WTC11 (cell line): ENCODE measurements at regions not wholly inside any gene's neighbourhood (a gene's known extent, or its start where the extent isn't known, plus 50 kb on each side); places are given as distances from the start of the nearest gene placed in this dataset.

Experiments
- ATAC-seq: fragments of 200-7000 bp; cut with Tn5 transposase; 2 replicates; pipeline ENCODE4 v1.10.0; 2021; ENCODE audit warnings: mild to moderate bottlenecking, moderate library complexity
- CTCF ChIA-PET: fragments of 300-600 bp; sonication (Branson Sonifier 250); formaldehyde crosslinking; loops from one replicate; lab custom pipeline; 2021; ENCODE audit warnings: antibody characterized with exemption; lab: Charles Lee
- POLR2A ChIA-PET: fragments of 350-600 bp; sonication (Branson Sonifier 250); formaldehyde crosslinking; loops from one replicate; lab custom pipeline; 2021; ENCODE audit warnings: antibody characterized with exemption; lab: Charles Lee
- DNase-seq: peaks from one replicate; pipeline ENCODE4 v3.0.0; 2021; ENCODE audit warnings: low spot score
- H3K27ac Mint-ChIP-seq: 2 replicates; pipeline ENCODE4 v1.8.0; 2021; ENCODE audit warnings: mixed read lengths
- H3K27me3 Mint-ChIP-seq: 2 replicates; pipeline ENCODE4 v1.8.0; 2021; ENCODE audit warnings: low read depth, mild to moderate bottlenecking, moderate library complexity, mixed read lengths
- H3K36me3 Mint-ChIP-seq: 2 replicates; pipeline ENCODE4 v1.8.0; 2021; ENCODE audit warnings: mixed read lengths
- H3K4me1 Mint-ChIP-seq: 2 replicates; pipeline ENCODE4 v1.8.0; 2022; ENCODE audit warnings: mixed read lengths
- H3K4me3 Mint-ChIP-seq: 2 replicates; pipeline ENCODE4 v1.8.0; 2021; ENCODE audit warnings: mild to moderate bottlenecking, moderate library complexity, mixed read lengths
- H3K9me3 Mint-ChIP-seq: 2 replicates; pipeline ENCODE4 v1.8.0; 2021; ENCODE audit warnings: mixed read lengths
- ATF6 ChIP-seq: sonication (generic); formaldehyde crosslinking; IDR thresholded peaks from 2 replicates; pipeline ENCODE4 v1.8.1; 2023; ENCODE audit warnings: mild to moderate bottlenecking, missing genetic modification reagents
- CBFB ChIP-seq: sonication (generic); formaldehyde crosslinking; IDR thresholded peaks from 2 replicates; pipeline ENCODE4 v1.8.1; 2022; ENCODE audit warnings: mild to moderate bottlenecking, low read depth, missing genetic modification reagents
- GABPB1 ChIP-seq: sonication (generic); formaldehyde crosslinking; IDR thresholded peaks from 2 replicates; pipeline ENCODE4 v1.8.1; 2023; ENCODE audit warnings: mild to moderate bottlenecking, missing genetic modification reagents
- GRHL2 ChIP-seq: fragments of 250-450 bp; sonication (Bioruptor Pico); IDR thresholded peaks from 2 replicates; pipeline ENCODE4 v1.8.0; 2022; ENCODE audit warnings: mild to moderate bottlenecking, moderate library complexity; ENCODE audit not compliant: insufficient replicate concordance, severe bottlenecking
- GTF2I ChIP-seq: fragments of 250-450 bp; sonication (Bioruptor Pico); conservative IDR thresholded peaks from 2 replicates; pipeline ENCODE4 v1.4.0; 2021; ENCODE audit warnings: mild to moderate bottlenecking
- KAT7 ChIP-seq: sonication (generic); formaldehyde crosslinking; IDR thresholded peaks from 2 replicates; pipeline ENCODE4 v1.8.1; 2023; ENCODE audit warnings: missing genetic modification reagents, mild to moderate bottlenecking, borderline replicate concordance
- MXD4 ChIP-seq: fragments of 250-450 bp; sonication (Bioruptor Pico); IDR thresholded peaks from 2 replicates; pipeline ENCODE4 v1.8.0; 2021; ENCODE audit warnings: mild to moderate bottlenecking, moderate library complexity, borderline replicate concordance
- MYBL2 ChIP-seq: sonication (generic); formaldehyde crosslinking; IDR thresholded peaks from 2 replicates; pipeline ENCODE4 v1.8.1; 2023; ENCODE audit warnings: mild to moderate bottlenecking, moderate library complexity, missing genetic modification reagents
- OVOL2 ChIP-seq: fragments of 250-450 bp; sonication (Bioruptor Pico); IDR thresholded peaks from 2 replicates; pipeline ENCODE4 v1.9.0; 2021; ENCODE audit warnings: mild to moderate bottlenecking, borderline replicate concordance
- RELA ChIP-seq: sonication (generic); formaldehyde crosslinking; IDR thresholded peaks from 2 replicates; pipeline ENCODE4 v1.8.1; 2022; ENCODE audit warnings: missing genetic modification reagents, mild to moderate bottlenecking, borderline replicate concordance
- USF2 ChIP-seq: sonication (generic); formaldehyde crosslinking; IDR thresholded peaks from 2 replicates; pipeline ENCODE4 v1.8.1; 2023; ENCODE audit warnings: mild to moderate bottlenecking, missing genetic modification reagents, moderate library complexity
- ZMAT4 ChIP-seq: fragments of 250-450 bp; sonication (Bioruptor Pico); IDR thresholded peaks from 2 replicates; pipeline ENCODE4 v1.9.0; 2021; ENCODE audit warnings: mild to moderate bottlenecking
- ZNF671 ChIP-seq: fragments of 250-450 bp; sonication (Bioruptor Pico); IDR thresholded peaks from 2 replicates; pipeline ENCODE4 v1.8.0; 2021; ENCODE audit warnings: mild to moderate bottlenecking
- TF ChIP-seq, protein P1 (sequence below): sonication (generic); formaldehyde crosslinking; IDR thresholded peaks from 2 replicates; pipeline ENCODE4 v1.8.0; 2023; ENCODE audit warnings: mild to moderate bottlenecking, missing genetic modification reagents
- TF ChIP-seq, protein P2 (sequence below): fragments of 250-450 bp; sonication (Bioruptor Pico); IDR thresholded peaks from 2 replicates; pipeline ENCODE4 v1.9.0; 2021; ENCODE audit warnings: mild to moderate bottlenecking, borderline replicate concordance
- TF ChIP-seq, protein P3 (sequence below): fragments of 250-450 bp; sonication (Bioruptor Pico); IDR thresholded peaks from 2 replicates; pipeline ENCODE4 v2.1.2; 2022; ENCODE audit warnings: mild to moderate bottlenecking, moderate library complexity

GRCh38 chr5:126133424-126133823 lies 289.8 kb upstream of the GRAMD2B start:
- no peak overlapping the region for H3K27ac Mint-ChIP-seq
- no peaks in the 10 kb centered on the region; the same call in 1 of the 2 replicates for H3K36me3 Mint-ChIP-seq
- CTCF ChIA-PET: no interaction called here
- POLR2A ChIA-PET: no interaction called here
- DNase-seq (no peak), ATAC-seq (no peak)
- H3K4me1 Mint-ChIP-seq: peaks cover 28% of the 10 kb centered on the region
- peaks cover 16% of the 10 kb centered on the region for H3K9me3 Mint-ChIP-seq
- no peak for TF ChIP-seq CBFB (CRISPR knock-in tag)
- no peak for TF ChIP-seq GABPB1 (CRISPR knock-in tag)
- no peak for TF ChIP-seq GRHL2 (CRISPR knock-in tag)
- TF ChIP-seq MXD4 (CRISPR knock-in tag): no peak
- no peak for TF ChIP-seq GTF2I (CRISPR knock-in tag)
- TF ChIP-seq ATF6 (CRISPR knock-in tag): no peak
- no peak for TF ChIP-seq ZNF671
- TF ChIP-seq, protein P1, sequence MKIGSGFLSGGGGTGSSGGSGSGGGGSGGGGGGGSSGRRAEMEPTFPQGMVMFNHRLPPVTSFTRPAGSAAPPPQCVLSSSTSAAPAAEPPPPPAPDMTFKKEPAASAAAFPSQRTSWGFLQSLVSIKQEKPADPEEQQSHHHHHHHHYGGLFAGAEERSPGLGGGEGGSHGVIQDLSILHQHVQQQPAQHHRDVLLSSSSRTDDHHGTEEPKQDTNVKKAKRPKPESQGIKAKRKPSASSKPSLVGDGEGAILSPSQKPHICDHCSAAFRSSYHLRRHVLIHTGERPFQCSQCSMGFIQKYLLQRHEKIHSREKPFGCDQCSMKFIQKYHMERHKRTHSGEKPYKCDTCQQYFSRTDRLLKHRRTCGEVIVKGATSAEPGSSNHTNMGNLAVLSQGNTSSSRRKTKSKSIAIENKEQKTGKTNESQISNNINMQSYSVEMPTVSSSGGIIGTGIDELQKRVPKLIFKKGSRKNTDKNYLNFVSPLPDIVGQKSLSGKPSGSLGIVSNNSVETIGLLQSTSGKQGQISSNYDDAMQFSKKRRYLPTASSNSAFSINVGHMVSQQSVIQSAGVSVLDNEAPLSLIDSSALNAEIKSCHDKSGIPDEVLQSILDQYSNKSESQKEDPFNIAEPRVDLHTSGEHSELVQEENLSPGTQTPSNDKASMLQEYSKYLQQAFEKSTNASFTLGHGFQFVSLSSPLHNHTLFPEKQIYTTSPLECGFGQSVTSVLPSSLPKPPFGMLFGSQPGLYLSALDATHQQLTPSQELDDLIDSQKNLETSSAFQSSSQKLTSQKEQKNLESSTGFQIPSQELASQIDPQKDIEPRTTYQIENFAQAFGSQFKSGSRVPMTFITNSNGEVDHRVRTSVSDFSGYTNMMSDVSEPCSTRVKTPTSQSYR (CRISPR knock-in tag): no peak
- TF ChIP-seq, protein P2, sequence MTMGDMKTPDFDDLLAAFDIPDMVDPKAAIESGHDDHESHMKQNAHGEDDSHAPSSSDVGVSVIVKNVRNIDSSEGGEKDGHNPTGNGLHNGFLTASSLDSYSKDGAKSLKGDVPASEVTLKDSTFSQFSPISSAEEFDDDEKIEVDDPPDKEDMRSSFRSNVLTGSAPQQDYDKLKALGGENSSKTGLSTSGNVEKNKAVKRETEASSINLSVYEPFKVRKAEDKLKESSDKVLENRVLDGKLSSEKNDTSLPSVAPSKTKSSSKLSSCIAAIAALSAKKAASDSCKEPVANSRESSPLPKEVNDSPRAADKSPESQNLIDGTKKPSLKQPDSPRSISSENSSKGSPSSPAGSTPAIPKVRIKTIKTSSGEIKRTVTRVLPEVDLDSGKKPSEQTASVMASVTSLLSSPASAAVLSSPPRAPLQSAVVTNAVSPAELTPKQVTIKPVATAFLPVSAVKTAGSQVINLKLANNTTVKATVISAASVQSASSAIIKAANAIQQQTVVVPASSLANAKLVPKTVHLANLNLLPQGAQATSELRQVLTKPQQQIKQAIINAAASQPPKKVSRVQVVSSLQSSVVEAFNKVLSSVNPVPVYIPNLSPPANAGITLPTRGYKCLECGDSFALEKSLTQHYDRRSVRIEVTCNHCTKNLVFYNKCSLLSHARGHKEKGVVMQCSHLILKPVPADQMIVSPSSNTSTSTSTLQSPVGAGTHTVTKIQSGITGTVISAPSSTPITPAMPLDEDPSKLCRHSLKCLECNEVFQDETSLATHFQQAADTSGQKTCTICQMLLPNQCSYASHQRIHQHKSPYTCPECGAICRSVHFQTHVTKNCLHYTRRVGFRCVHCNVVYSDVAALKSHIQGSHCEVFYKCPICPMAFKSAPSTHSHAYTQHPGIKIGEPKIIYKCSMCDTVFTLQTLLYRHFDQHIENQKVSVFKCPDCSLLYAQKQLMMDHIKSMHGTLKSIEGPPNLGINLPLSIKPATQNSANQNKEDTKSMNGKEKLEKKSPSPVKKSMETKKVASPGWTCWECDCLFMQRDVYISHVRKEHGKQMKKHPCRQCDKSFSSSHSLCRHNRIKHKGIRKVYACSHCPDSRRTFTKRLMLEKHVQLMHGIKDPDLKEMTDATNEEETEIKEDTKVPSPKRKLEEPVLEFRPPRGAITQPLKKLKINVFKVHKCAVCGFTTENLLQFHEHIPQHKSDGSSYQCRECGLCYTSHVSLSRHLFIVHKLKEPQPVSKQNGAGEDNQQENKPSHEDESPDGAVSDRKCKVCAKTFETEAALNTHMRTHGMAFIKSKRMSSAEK: no peak
- no peak for TF ChIP-seq OVOL2 (CRISPR knock-in tag)
- no peak for TF ChIP-seq MYBL2 (CRISPR knock-in tag)
- TF ChIP-seq USF2 (CRISPR knock-in tag): no peak
- TF ChIP-seq, protein P3, sequence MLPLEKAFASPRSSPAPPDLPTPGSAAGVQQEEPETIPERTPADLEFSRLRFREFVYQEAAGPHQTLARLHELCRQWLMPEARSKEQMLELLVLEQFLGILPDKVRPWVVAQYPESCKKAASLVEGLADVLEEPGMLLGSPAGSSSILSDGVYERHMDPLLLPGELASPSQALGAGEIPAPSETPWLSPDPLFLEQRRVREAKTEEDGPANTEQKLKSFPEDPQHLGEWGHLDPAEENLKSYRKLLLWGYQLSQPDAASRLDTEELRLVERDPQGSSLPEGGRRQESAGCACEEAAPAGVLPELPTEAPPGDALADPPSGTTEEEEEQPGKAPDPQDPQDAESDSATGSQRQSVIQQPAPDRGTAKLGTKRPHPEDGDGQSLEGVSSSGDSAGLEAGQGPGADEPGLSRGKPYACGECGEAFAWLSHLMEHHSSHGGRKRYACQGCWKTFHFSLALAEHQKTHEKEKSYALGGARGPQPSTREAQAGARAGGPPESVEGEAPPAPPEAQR (CRISPR knock-in tag): no peak
- TF ChIP-seq RELA (CRISPR knock-in tag): no peak
- TF ChIP-seq ZMAT4: no peak
- no peak for TF ChIP-seq KAT7 (CRISPR knock-in tag)
- no peaks in the 10 kb centered on the region for H3K27me3 Mint-ChIP-seq
- H3K4me3 Mint-ChIP-seq: no peak overlapping the region
